COR-L47 (cell line): ENCODE measurements at regions not wholly inside any gene's neighbourhood (a gene's known extent, or its start where the extent isn't known, plus 50 kb on each side); places are given as distances from the start of the nearest gene placed in this dataset.

ENCODE experiments used
- DNase-seq: peaks from one replicate; lab custom pipeline; 2025; lab: John Stamatoyannopoulos, UW

- no peak for DNase-seq
Observed at GRCh38 chr17:79444198-79444597, 166.7 kb downstream of the RBFOX3 start.

GRCh38 chr17:79443026-79443425 lies 167.8 kb downstream of the RBFOX3 start:
- no peak for DNase-seq

GRCh38 chr17:79441356-79442160 lies 169.3 kb downstream of the RBFOX3 start:
- DNase-seq = no peak

DNA sequence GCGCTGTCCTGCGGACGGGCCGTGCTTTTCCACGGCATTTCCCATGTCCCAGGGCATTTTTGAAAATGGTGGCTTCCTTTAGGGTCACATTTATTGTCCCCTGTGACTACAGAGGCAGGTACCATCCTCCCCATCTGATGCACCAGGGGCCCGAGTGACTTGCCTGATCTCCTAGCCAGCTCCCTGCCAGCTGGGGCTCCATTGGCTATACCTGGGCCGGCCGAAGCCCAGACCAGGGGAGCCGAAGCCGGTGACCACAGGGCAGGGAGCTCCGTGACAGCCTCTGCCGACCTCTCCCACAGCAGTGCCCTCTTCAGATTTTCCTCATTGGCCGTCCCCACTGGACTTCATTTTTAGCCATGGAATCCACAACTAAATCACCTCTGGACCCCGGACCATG lies 170.6 kb downstream of the RBFOX3 start:
- no peak for DNase-seq

- no peak for DNase-seq
Observed at GRCh38 chr17:79439493-79439892, 171.4 kb downstream of the RBFOX3 start.

DNA sequence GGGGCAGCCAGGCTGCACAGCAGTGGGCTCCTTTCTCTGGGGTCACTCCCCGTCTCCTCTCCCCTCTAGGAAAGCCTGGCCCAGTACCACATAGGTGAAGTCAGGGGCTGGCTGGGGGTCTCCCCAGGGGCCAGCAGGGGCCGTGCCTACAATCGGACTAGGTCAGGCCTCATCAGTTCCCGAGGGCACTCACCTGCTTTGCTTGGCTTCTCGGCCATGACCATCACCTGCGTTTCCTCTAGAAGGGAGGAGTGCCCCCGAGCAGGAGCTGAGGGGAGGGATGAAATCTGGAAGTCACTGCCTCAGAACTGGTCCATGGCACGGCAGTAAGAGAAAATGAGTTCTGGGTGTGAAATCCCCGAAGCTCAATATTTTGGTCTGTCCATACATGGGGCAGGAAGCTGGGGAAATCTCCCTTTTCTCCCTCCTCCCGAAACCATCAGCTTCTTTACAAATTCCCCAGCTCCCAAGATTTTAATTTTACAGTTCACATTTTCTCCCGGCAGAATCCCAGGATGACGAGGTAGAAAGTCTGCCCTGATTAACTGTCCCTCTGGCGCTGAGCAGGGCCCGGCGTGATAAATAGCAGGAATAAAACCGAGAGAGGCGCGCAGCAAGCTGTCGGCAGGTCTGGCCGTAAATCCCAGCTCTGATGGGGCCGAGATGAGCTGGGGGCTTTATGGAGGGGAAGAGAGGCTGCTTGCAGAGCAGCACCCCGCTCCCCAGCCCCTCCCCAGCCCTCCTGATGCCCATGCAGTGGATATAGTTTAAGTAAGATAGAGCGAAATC lies 172.1 kb downstream of the RBFOX3 start:
- no peak for DNase-seq

DNA sequence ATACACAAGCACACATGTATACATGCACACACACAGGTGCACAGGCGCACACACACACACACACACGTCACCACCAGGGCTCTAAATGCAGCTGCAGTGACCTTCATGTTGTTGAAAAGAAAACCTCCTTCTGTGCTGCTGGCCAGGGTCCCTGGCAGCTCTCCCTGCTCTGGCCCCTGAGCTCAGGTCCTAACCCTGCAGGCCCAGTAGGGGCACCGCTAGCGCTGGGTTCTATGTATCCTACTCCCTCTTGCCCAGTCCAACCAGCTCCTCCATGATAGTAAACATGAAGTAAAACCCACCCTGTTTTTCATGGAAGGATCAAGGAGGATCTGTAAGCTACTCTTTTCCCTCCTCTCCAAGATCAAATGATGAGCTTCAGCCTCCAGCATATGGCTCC lies 172.8 kb downstream of the RBFOX3 start:
- no peak for DNase-seq

GRCh38 chr17:79437081-79437480 lies 173.8 kb downstream of the RBFOX3 start:
- no peak for DNase-seq

- DNase-seq = no peak
Observed at GRCh38 chr17:79435962-79436361, 174.9 kb downstream of the RBFOX3 start.

DNA sequence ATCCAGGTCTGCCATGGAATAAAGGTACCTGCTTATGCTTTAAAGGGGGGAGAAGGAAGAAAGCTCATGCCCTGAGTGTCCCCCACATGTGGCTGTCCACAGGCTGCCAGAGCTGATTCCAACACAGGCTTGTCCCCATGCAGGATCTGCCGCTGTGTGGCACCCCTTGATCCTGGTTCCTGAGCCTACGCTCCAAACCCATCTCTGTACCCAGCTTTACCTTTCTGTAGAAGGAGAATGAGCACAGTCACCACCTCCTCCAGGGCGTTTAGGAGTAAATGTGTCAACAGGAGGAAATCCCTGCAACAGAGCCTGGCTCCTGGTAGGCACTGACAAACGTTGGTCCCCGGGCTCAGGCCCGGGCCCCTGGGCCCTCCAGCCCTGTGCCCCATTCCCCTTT lies 175.6 kb downstream of the RBFOX3 start:
- no peak for DNase-seq

- no peak for DNase-seq
Observed at GRCh38 chr17:79434215-79434614, 176.6 kb downstream of the RBFOX3 start.

- DNase-seq = no peak
Observed at GRCh38 chr17:79433379-79433778, 177.5 kb downstream of the RBFOX3 start.

DNA sequence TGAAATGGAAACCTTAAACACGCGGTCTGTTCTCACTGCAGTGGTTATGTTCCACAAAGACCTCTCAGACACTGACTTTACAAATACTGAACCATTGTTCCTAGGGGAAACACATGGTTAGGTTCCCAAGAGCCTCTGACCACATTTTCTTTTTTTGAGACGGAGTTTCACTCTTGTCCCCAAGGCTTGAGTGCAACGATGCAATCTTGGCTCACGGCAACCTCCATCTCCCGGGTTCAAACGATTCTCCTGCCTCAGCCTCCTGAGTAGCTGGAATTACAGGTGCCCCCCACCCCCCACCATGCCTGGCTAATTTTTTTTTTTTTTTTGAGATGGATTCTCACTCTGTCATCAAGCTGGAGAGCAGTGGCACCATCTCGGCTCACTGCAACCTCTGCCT lies 179.7 kb downstream of the RBFOX3 start:
- no peak for DNase-seq

- no peak for DNase-seq
Observed at GRCh38 chr17:79429864-79430494, 180.9 kb downstream of the RBFOX3 start.

DNA sequence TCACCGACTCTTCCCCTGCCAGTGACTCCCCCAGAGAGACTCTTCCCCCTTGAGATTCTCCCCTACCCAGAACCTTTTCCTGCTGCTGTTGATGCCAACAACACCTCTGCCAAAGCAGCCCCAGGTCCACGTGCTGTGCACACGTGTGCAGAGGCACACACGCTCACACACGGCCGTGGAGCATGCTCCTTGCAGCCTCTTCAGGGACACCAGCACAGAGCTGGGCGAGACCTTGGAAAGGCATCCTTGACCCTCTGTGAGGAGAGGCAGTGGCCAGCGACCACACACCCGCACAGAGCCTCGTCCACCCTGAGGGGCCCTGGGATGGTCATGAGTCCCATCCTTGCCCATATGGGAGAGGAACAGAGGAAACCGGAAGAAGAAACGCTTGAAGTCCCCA lies 181.9 kb downstream of the RBFOX3 start:
- DNase-seq = no peak

DNA sequence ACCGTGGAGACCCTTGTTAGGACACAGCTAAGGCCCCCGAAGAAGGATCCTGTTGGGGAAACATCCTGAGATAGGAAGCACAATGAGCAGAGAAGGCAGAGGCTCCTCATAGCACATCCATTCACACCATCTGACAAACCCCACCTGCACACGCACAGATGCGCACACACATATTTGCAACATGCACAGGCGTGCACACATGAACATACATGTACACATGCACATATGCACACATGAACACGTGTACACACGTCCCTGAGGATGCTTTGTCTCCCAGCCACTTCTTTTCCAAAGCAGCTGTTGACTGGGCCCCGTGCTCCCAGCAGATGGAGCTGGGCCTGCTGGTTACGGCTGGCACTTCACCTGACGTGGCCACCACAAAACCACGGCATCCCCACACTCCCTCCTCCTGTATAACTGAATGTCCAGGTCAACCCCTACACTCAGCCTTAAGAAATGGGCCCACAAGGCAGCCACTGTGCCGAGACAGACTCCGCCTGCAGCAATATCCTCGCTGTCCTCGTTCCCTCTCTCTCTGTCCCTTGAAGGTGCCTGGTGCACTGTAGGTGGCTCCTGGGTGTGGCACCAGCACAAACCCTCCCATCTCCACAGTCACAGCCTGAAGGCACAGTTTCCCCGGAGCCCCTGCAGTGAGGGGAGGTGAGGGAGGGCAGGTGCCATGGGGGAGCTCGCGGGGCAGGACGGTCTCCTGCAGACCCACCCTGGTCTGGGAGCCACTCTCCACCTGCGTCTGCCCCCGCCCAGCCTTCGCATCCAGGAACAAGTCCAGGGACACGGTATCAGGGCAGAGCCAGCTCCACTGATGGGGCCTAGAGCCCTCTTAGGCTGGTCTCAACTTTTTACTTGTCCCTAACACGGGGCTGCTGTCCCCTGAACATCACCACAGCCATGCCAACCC lies 183.0 kb downstream of the RBFOX3 start:
- no peak for DNase-seq

DNA sequence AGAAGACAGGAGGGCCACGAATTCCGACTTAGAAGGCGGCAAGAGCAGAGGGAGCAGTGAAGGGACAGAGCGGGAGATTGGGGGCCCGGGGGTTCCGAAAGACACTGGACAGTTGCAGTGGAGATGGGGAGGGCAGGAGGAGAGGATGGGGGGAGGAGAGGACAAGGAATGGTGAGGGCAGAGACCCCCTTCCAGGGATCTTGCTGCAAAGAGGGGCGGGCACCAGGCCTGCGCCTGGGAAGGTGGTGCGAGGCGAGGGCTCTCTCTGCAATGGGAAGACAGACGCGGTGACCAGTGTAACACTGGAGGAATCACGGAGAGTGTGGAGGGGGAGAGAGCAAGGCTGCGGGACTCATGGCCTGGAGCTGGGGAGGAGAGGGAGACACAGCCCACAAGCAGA lies 185.2 kb downstream of the RBFOX3 start:
- DNase-seq = no peak

DNA sequence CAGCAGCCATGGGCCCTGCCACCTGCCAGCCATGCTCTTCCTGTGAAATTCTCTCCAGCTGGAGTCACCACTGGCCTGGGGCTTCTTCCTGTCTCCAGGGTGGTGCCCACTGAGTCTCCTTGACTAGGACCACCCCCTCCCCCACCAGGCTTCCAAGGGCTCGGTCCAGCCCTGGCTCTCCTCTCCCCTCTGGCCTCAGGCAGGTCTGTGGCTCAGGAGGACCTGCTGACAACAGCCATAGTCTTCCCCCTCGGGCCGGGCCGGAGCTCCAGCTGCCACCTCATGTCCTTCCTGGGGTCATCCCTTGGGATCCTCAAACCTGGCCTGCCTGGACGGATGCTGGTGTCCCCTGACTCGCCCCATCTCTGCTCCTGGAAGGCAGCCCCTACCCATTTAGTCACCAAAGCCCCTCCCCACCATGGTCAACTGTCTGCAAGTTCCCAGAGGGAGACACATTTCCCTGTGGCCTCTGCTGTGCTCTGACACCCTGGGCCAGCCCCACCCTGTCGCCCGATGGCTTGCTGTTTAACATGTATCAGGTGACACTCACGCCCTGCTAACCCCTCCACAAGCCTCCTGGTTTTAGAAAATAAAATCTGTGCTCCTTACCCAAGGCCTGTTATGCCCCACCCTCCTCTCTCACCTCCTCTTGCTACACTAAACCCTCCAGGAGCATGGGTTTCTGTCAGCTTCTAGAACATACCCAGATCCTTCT lies 186.2 kb downstream of the RBFOX3 start:
- no peak for DNase-seq

- DNase-seq = no peak
Observed at GRCh38 chr17:79423811-79424465, 186.9 kb downstream of the RBFOX3 start.

DNA sequence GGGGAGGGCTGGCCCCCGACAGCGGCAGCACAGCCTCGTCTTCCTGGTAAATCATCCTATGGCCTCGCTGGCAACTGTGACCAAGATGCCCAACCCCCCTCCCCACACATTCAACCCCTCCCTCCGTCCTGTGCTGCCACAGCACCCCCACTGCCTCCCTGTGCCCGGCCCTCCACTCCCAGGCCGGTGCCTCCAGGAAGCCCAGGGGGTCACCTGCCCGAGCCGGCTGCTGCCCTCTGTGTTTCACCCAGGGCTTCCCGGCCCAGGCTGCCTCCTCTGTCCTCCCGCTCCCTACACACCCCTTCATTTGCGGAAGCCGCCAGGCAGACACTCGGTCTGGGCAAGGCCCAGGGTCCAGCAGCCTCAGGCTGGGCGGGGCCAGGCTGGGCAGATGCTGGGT lies 188.6 kb downstream of the RBFOX3 start:
- no peak for DNase-seq
